Prostate gland (tissue), 2 donors: ENCODE measurements at regions not wholly inside any gene's neighbourhood (a gene's known extent, or its start where the extent isn't known, plus 50 kb on each side); places are given as distances from the start of the nearest gene placed in this dataset.

Experiments
- POLR2A ChIP-seq: fragments of 450-650 bp; IDR thresholded peaks from one replicate; pipeline ENCODE4 v1.6.1; 2016; ENCODE audit warnings: antibody characterized with exemption, mild to moderate bottlenecking
- POLR2AphosphoS5 ChIP-seq: sonication (generic); formaldehyde crosslinking; IDR thresholded peaks from one replicate; pipeline ENCODE4 v1.6.1; 2017; ENCODE audit warnings: antibody characterized with exemption
- TF ChIP-seq, protein P1 (sequence below), 4 experiments: fragments of 200-600 bp in 2 of 4; fragments of 450-650 bp in 2 of 4; sonication (generic) in 2 of 4; IDR thresholded peaks; 1 replicate in 3 of 4; 2 replicates in 1 of 4; pipeline ENCODE4 v1.5.1; 2016 to 2019; ENCODE audit warnings: antibody characterized with exemption in 4 of 4, mild to moderate bottlenecking in 2 of 4, moderate library complexity in 2 of 4

DNA sequence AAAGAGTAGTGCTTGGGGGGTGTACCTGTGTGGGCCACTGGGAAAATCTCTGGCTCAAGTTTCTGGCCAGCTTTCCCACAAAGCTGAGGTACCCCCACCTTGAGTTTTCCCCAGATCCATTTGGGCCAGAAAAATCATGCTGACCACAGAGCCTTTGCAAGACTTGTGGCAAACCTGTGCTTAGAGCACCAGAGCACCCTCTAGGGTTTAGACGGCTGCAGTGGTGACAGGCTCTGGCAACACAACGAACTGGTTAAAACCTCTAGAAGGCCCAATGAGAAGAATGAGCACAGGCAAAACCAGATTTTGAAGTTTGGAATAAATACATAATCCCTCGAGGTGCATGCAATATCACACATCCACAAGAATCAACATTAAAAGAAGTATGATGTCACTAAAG is 290.7 kb upstream of the FOLH1 start:
- TF ChIP-seq, protein P1, sequence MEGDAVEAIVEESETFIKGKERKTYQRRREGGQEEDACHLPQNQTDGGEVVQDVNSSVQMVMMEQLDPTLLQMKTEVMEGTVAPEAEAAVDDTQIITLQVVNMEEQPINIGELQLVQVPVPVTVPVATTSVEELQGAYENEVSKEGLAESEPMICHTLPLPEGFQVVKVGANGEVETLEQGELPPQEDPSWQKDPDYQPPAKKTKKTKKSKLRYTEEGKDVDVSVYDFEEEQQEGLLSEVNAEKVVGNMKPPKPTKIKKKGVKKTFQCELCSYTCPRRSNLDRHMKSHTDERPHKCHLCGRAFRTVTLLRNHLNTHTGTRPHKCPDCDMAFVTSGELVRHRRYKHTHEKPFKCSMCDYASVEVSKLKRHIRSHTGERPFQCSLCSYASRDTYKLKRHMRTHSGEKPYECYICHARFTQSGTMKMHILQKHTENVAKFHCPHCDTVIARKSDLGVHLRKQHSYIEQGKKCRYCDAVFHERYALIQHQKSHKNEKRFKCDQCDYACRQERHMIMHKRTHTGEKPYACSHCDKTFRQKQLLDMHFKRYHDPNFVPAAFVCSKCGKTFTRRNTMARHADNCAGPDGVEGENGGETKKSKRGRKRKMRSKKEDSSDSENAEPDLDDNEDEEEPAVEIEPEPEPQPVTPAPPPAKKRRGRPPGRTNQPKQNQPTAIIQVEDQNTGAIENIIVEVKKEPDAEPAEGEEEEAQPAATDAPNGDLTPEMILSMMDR (IDR thresholded peaks at IDR 0.05): no peak
- TF ChIP-seq POLR2A (no peak), POLR2AphosphoS5 (no peak)
